HG02763 (cell line): ENCODE measurements at regions not wholly inside any gene's neighbourhood (a gene's known extent, or its start where the extent isn't known, plus 50 kb on each side); places are given as distances from the start of the nearest gene placed in this dataset.
A peak's percentile ranks its signal among the peaks of the same experiment; 100 is the strongest.
"Not testable (repeated sequence)": the region's sequence is repeated elsewhere in the genome, so short reads cannot be mapped to it uniquely, and the experiment has no call there.

Source experiments
- ATAC-seq: cut with Tn5 transposase; IDR thresholded peaks from one replicate; pipeline ENCODE4 v1.9.1; 2021; ENCODE audit warnings: mild to moderate bottlenecking, moderate library complexity; ENCODE audit not compliant: unreplicated experiment

- no peak for ATAC-seq
Observed at GRCh38 chr1:58836408-58836807, 52.6 kb upstream of the JUN start.

GRCh38 chr1:58837886-58838285 is 54.0 kb upstream of the JUN start:
- no peak for ATAC-seq

GRCh38 chr1:58839147-58839795 is 55.4 kb upstream of the JUN start:
- no peak for ATAC-seq

DNA sequence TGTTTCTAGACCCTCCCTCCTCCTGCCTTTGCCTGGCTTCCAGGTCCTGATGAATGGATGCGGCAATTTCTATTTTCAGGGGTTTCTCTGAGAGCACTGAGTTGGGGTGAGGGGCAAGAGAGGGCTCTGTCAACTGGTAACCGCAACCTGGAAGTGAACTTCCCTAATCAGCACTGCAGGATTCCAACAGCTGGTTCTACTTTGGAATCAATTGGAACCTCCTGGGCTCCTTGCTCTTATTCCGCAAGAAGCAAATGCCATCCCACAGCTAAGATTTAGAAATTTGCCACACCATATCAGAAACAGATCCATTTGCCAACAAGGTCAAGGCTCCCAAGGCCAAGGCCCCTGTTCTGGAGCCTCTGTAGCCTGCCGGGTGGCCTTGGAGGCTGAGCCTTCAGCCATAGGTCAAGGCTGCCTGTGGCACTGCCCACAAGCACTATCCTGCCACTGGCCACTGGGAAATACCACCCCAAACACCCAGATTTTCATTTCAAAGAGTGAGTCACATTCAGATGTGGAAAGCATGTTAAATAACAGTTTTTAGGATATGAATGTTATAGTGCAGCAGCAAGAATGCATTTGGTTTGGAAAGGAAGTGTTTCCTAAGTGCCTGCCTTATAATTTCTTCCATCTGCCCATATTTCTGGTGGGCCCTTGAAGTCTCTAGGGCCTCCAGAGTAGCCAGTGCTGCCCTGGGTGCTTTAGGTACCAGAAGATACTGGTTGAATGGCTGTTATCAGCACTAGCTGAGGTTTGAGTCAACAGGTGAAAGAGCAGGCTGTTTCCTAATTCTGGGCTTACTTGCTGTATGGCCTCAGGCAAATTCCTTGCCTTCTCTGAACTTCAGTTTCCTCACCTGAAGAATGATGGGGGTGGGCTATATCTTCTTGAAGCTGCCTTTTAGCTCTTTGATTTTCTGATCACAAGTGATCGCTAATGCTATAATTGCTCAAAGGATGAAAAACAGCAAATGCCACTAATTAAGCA is 56.3 kb upstream of the JUN start:
- ATAC-seq, result no peak

GRCh38 chr1:58841455-58841854 is 57.6 kb upstream of the JUN start:
- no peak for ATAC-seq

GRCh38 chr1:58842941-58843340 is 59.1 kb upstream of the JUN start:
- no peak for ATAC-seq

GRCh38 chr1:58844176-58844575 is 60.3 kb upstream of the JUN start:
- ATAC-seq, result no peak

GRCh38 chr1:58845942-58846341 is 62.1 kb upstream of the JUN start:
- no peak for ATAC-seq

DNA sequence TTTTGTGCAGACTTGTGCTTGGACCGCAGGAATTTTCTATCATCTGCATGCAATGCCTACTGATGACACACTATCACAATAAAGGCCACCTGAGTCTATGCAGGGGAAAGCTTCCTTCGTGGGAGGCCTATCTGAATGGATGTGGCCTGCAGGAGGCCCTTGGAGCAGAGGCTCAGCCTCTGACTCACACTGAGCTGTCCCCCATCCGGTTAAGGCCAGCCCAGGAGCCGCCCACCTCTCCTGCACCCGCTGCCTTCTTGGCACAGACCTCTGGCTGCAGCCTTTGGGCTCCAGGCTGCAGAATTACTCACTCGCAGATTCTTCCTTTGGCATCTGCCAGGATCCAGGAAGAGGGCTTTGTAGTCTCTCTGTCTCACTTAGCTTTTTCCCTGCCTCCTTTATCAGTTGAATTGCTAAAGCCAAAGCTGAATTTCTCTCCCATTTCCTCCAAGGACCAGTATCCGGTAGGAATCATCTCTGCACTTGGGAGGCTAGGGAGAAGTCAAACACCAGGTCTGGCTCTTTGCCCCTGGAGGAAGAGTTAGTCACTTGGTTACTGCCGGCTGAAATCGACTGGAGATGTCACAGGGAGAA is 65.1 kb upstream of the JUN start:
- no peak for ATAC-seq

DNA sequence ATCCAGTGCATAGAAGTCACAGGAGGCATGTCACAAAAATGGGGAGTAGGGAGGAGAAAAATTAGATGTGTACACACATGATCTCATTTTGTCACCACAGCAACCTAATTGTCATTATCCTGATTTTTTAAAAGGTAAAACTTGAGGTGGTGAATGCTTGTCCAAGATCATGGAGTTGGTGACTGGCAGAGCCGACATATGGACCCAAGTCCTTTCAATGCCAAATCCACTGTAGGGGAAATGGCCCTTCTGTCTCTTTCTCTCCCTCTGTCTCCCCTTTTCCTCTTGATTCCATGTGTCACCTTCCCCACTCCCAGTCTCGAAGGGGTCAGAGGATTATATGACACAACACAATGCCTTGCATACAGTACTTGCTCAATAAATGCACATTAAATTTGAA is 65.7 kb upstream of the JUN start:
- no peak for ATAC-seq

GRCh38 chr1:58850636-58851035 is 66.8 kb upstream of the JUN start:
- no peak for ATAC-seq

- ATAC-seq, result no peak
Observed at GRCh38 chr1:58852731-58853485, 69.1 kb upstream of the JUN start.

GRCh38 chr1:58854576-58854975 is 70.7 kb upstream of the JUN start:
- no peak for ATAC-seq

DNA sequence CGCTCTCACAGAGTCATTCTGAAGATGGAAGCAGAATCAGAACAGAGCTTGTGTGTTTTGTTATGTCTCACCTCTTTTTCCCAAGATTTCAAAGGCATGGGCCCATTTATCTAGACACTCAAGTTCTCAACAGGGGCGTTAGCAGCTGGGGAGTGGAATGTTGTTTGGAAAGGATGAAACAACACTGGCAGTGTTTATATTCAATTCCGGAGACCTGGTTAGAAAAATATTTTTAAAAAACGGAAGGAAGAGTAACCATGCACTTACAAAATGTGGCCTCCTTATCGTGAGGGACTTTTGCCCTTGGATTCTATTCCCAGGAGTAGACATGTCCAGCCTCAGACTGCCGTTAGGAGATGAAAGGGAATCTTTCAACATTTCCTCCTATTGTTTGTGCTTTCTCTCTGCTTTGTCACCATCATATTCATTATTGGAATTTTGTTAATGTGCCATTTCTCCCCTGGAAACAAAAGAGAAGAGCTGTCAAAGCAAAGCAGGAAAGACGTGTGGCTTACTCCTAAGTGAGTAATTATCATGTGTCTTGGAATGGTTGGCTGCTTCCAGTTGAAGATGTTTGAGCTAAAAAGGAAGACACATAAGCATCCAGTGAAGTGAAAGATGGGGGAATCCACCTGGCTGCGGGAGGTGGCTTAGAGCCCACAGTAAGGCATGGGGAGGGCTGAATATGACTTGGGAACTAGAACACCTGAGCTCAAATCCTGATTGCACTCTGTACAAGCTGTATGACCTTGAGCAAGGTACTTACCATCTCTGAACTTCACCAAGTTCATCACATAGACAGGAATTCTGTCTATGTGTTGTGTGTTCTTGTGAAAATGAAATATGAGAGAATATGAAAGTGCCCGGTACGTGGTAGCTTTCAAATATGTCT is 71.7 kb upstream of the JUN start:
- no peak for ATAC-seq

DNA sequence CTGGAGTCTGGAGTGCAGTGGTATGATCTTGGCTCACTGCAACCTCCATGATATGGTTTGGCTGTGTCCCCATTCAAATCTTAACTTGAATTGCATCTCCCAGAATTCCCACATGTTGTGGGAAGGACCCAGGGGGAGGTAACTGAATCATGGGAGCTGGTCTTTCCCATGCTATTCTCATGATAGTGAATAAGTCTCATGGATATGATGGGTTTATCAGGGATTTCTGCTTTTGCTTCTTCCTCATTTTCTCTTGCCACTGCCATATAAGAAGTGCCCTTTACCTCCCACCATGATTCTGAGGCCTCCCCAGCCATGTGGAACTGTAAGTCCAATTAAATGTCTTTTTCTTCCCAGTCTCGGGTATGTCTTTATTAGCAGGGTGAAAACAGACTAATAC is 72.4 kb upstream of the JUN start:
- not testable (repeated sequence) for ATAC-seq

DNA sequence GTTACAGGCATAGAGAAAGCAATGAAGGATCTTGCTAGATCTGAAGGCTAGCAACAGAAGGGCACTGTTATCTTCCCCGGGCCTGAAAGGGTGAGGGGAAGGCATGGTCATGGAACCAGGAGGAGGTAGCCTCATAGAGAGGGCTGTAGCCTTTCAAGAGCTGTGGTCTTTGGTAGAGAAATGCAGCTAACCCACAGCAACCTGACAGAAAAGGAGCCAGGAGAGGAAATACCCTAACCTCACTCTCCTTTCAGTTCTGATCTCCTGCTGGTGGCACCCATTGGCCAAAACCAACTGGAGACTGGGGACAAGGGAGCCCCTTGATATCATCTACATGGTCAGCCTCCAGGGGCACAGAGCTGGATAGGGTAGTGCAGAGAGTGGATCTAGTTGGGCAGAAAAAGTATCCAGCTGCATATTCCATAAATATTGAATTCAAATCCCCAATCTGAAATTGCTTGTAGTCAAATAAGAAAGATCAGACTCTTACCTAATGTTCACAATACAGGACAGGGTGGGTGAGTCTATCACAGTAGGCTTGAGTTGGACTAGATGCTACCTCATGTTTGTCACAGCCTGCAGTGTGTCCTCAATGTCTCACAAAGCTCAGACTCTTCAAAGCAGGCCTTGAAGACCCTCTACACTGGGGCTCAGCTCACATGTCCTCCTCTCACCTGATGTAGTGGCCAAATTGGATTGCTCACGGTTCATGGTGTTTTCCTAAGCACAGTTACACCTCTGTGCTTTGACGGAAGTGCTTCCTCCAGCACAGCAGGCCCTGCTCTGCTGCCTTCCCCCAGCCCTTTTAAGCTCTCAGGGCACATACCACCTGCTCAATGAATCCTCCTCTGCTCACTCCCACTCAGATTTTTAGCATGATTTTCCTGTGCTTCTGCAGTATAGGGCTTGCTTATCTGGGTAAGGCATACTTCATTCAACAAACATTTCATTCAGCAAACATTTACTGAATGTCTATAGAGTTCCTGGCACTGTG is 74.1 kb upstream of the JUN start:
- ATAC-seq, result peak; percentile 83

- ATAC-seq, result no peak
Observed at GRCh38 chr1:58859769-58860485, 76.1 kb upstream of the JUN start.

DNA sequence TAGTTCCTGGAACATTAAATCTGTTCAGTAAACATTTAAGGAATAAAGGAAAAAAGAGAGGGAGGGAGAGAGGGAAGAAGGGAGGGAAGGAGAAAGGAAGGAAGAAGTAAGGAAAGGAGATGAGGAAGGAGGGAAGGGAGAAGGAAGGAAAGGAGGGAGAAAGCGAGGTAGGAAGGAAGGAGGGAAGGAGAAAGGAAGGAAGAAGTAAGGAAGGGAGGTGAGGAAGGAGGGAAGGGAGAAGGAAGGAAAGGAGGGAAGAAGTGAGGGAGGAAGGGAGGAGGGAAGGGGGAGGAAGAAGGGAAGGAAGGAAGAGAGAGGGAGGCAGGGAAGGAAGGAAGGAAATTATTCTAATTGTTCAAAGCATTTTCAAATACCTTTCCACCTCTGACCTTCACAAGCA is 77.2 kb upstream of the JUN start:
- ATAC-seq, result no peak
